Umbilical cord (tissue), 1 donor: ENCODE measurements at regions not wholly inside any gene's neighbourhood (a gene's known extent, or its start where the extent isn't known, plus 50 kb on each side); places are given as distances from the start of the nearest gene placed in this dataset.
A peak's percentile ranks its signal among the peaks of the same experiment; 100 is the strongest.

Experiments used
- DNase-seq: peaks from one replicate; pipeline ENCODE4 v3.0.0-alpha.2; 2015; ENCODE audit warnings: low spot score

DNA sequence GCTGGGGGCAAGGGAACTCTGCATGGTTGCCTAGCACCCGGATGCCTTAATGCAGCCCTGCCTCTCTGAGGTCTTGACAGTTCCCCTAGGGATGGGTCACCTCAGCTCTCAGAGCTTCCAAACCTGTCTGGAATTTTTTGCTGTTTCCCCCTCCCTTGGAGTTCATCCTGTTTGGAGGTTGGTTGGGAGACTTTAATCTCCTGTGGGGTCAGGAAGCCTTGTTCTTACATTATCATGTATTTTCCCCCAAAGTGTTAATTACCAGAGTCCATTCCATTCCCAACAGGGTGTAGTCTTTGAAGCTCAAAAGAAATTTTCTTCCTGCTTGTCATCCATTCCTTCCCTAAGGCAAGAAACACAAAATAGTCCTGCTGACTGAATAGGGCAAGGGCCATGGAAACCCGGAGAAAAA, 150.3 kb upstream of the SPRY4 start:
- no peak for DNase-seq

GRCh38 chr5:142474431-142475094, 149.7 kb upstream of the SPRY4 start:
- DNase-seq, result no peak

- DNase-seq, result no peak
These were observed 148.2 kb upstream of the SPRY4 start for GRCh38 chr5:142473038-142473437.

DNA sequence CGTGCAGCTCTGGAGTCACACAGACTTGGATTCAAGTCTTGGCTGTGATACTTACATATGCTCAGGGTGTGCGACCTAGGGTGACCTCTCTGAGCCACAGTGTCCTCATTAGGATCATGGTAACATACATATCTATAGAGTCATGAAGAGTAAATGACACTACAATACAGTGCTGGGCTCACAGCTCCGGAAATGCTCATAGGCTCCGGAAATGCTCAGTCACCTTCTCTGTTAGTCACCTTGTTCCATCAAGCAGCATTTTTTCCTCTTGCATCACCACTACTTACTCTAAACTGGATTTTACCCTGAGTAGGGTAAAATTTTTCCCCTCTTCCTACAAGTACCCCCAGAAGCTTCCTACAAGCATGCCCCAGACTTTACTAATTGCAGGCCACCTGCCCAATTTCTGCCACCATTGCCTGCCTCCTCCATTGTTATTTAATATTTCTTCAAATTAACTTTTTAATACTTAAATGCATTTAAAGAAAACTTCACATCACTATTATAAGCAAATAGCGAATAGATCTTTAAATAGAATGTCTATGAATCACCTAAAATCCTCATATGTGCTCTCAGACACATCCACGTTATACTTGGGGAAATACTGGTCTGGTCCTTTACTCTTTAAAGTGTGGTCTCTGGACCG, 147.6 kb upstream of the SPRY4 start:
- DNase-seq, result no peak

GRCh38 chr5:142466195-142466971, 141.6 kb upstream of the SPRY4 start:
- no peak for DNase-seq

DNA sequence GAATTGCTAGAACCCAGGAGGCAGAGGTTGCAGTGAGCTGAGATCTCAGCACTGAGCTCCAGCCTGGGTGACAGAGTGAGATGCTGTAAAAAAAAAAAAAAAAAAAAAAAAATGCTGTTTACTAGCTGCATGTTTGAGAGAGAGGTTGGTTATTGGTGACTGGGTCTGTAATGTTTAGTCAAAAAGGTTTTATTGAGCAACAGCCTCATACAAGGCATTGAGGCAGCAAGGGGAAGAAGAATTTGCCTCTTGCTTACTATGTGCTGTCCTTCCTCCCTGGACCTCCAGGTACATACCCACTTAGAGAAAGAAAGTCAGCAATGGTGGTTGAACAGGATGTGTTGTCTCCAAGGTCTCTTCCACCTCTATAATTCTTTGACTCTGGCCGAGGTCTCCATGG, 140.7 kb upstream of the SPRY4 start:
- no peak for DNase-seq

GRCh38 chr5:142463904-142464303, 139.1 kb upstream of the SPRY4 start:
- no peak for DNase-seq

DNA sequence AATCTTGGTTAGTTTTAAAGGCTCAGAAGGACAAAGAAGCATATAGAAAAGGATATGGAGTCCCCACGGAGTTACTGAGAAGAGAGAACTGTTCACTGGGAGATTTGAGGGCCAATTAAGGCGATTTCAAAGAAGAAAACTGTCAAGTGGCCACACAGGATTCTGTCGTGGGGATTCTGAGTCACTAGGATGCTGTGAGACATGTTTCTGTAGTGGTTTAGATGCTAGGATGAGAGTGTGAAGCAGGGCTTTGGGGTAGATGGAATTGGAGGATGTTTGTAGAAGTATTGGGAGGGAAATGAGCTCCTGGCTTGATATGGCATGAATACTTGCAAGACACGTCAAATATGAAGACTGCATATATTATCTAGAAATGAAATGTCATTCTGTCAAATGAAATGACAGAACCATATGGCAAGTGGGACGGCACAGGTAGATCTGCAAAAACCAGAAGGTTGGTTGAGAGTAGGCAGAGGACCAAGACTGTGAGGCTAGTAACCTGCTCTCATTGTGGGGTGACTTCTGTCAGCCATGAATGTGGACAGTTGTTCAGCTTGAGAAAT, 136.3 kb upstream of the SPRY4 start:
- DNase-seq, result no peak

DNA sequence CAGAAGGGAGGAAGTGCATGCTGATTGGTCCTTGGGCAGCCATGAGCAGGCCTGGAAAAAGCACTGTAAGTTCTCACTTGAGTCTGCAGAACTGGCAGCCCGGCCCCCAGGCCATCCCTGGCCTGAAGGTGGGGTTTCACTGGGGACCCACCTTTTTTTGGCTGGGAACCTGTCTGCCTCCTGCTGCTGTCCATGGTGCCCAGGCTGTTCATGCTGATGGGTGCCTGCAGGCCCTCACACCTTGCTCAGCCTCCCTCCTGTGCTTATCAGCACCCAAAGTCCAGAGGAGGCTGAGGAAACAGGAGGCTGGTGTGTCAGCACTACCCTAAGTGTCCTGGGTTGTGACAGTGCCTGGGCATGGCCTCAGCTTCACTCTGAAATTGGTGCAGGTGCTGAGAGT, 134.4 kb upstream of the SPRY4 start:
- no peak for DNase-seq

GRCh38 chr5:142455856-142456255, 131.0 kb upstream of the SPRY4 start:
- DNase-seq, result no peak

GRCh38 chr5:142453932-142454331, 129.1 kb upstream of the SPRY4 start:
- no peak for DNase-seq

- no peak for DNase-seq
These were observed 125.6 kb upstream of the SPRY4 start for GRCh38 chr5:142450419-142450818.

DNA sequence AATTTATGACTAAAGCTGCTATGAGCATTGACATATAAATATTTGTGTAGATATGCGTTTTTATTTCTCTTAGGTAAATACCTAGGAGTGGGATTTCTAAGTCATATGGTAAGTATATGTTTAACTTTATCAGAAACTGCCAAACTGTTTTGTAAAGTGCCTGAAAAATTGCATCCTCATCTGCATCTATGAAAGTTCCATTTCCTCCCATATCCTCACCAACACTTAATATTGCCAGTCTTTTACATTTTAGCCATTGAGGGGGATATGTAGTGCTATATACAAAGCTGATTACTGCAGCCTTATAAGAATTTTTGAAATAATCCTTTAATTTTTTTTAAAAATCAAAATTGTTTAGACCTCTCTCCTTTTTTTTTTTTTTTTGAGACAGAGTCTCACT, 123.1 kb upstream of the SPRY4 start:
- no peak for DNase-seq

GRCh38 chr5:142446960-142447279, 122.1 kb upstream of the SPRY4 start:
- no peak for DNase-seq

DNA sequence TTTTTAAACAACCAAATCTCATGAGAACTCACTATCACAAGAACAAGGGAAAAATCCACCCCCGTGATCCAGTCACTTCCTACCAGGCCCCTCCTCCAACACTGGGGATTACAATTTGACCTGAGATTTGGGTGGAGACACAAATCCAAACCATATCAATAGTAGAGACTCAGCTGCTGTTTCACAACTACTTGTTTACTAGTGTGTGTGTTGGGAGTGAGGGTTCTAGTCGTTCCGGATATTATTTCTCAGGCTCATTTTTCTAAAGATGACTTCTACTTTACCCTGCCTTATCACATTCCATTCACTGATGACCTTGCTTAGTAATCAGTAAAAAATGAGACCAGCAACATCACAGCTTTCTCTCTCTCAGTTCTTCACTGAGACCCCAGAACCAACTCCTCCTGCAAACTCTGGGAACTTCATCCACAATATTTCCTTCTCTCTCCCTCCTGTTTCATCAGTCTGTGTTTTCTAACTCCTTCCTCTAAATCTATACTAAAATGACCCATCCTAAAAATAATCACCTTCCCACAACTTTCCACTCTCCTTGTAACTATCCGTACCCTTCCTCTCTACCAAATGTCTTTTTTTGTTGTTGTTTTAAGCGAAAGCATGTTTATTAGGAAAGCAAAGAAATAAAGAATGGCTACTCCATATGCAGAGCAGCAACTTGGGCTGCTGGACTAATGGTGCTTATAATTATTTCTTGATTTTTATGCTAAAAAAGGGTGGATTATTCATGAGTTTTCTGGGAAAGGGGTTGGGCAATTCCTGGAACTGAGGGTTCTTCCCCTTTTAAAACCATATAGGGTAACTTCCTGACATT, 121.5 kb upstream of the SPRY4 start:
- peak; percentile 25 for DNase-seq

GRCh38 chr5:142445266-142445665, 120.4 kb upstream of the SPRY4 start:
- DNase-seq, result no peak

DNA sequence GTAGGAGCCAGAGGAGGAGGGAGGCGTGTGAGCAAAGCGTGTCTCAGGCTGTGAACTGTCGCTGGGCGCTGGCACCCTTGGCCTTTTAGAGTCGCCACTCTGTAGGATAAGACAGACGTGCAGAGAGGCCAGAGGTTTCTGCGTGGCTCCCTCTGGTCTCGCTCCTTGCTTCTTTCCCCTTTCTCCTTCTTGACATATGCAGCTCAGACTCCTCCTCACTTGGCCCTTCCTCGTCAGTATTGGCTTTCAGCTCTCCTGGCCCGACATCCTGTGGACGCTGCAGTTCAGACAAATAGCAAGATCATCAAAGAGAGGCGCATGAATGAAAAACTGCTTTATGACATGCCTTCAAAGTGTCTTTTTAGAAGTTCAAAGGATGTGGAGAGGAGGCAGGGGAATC, 116.8 kb upstream of the SPRY4 start:
- DNase-seq, result peak; percentile 34

- no peak for DNase-seq
These were observed 114.5 kb upstream of the SPRY4 start for GRCh38 chr5:142439207-142439860.

- DNase-seq, result no peak
These were observed 113.8 kb upstream of the SPRY4 start for GRCh38 chr5:142438573-142438972.

DNA sequence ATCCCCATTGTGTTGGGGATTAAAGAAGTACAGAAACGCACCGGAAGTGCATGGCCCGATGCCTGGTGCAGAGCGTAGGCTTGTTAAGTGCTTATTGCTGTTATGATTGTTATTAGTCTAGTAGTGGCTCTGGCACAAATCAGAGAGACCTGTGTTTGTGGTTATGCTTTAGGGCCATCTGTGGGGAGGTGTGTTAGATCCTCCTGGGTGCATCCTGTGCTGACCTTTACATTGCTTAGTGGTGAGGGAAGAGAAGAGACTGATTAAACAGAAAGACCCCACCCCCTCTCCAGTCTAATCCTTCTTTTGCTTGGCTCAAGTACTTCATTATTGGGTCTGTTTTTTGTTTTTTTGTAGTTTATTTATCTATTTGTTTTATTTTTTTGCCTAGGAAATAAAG, 112.7 kb upstream of the SPRY4 start:
- no peak for DNase-seq

- DNase-seq, result no peak
These were observed 110.7 kb upstream of the SPRY4 start for GRCh38 chr5:142435410-142436115.
